Omental fat pad (tissue), 3 donors: ENCODE measurements at regions not wholly inside any gene's neighbourhood (a gene's known extent, or its start where the extent isn't known, plus 50 kb on each side); places are given as distances from the start of the nearest gene placed in this dataset.

Source experiments
- ATAC-seq: fragments of 150-250 bp; one replicate; pipeline ENCODE4 v1.9.1; 2016; ENCODE audit warnings: mild to moderate bottlenecking, moderate library complexity; ENCODE audit not compliant: low FRiP score
- DNase-seq: peaks from one replicate; pipeline ENCODE4 v3.0.0-alpha.2; 2019; ENCODE audit warnings: low spot score
- TF ChIP-seq, protein P1 (sequence below), 3 donors: fragments of 450-650 bp; IDR thresholded peaks; one replicate each; pipeline ENCODE4 v1.5.1; 2016 to 2017; ENCODE audit warnings: antibody characterized with exemption in 3 of 3, mild to moderate bottlenecking in 3 of 3, moderate library complexity in 2 of 3

DNA sequence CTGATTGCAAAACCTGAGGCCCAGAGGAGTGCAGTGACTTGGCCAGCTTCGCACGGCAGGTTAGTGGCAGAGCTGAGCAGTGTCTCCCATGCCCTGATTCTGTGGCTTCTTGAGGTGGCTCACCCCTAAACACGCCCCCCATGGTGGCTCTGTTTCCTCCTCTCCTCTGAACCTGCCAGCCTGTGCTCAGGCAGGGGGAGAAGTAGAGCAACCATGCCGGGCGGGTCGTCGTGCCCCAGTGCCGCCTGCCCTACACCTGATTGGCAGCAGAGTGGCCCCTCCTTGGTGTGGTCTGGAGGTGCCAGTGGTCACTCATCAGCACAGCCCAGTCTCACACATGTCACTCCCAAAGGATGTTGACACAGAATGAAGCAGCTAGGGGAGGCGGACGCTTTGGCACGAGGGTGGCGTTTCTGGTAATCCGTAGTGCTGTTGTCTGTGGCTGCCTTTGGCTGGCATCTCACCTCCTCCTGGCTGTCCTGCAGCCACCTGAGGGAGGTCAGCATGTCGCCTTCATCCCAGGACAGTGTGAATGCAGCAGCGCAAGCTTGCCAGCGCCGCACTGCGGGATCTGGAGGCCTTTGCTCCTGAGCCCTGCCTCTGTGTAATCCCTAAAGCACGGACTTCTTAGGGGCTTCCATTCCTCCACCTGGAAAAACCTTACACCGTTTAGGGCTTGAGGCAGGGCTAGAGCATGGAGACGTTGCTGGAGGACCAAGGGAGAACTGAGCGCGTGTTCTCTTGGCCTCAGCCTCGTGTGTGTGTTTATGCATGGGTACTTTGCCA, 294.7 kb downstream of the SEC14L1 start:
- TF ChIP-seq, protein P1, sequence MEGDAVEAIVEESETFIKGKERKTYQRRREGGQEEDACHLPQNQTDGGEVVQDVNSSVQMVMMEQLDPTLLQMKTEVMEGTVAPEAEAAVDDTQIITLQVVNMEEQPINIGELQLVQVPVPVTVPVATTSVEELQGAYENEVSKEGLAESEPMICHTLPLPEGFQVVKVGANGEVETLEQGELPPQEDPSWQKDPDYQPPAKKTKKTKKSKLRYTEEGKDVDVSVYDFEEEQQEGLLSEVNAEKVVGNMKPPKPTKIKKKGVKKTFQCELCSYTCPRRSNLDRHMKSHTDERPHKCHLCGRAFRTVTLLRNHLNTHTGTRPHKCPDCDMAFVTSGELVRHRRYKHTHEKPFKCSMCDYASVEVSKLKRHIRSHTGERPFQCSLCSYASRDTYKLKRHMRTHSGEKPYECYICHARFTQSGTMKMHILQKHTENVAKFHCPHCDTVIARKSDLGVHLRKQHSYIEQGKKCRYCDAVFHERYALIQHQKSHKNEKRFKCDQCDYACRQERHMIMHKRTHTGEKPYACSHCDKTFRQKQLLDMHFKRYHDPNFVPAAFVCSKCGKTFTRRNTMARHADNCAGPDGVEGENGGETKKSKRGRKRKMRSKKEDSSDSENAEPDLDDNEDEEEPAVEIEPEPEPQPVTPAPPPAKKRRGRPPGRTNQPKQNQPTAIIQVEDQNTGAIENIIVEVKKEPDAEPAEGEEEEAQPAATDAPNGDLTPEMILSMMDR (IDR thresholded peaks at IDR 0.05), result no peak
- ATAC-seq, result no peak
- no peak for DNase-seq

GRCh38 chr17:77436058-77436442, 295.3 kb downstream of the SEC14L1 start:
- ATAC-seq (no peak), DNase-seq (no peak)
- TF ChIP-seq, protein P1 (IDR thresholded peaks at IDR 0.05), result no peak

DNA sequence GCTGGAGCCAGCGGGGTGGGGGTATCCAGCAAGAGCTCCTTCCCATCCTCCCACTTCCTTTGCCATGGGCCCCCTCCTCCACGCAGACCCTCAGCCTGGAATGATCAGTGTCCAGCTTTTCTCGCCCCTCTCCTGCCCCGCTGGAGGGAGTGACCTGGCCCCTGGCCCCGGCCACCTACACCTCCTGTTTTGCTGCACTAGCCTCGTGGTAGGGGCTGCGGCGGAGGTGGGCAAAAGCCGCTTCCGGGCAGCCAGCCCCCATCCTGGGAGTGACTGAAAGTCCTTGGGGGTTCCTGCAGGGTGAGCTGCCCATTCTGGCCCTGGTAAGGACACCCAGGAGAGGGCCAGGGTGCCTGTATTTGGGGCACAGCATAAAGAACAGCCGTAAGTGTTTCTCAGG, 295.7 kb downstream of the SEC14L1 start:
- no peak for ATAC-seq

DNA sequence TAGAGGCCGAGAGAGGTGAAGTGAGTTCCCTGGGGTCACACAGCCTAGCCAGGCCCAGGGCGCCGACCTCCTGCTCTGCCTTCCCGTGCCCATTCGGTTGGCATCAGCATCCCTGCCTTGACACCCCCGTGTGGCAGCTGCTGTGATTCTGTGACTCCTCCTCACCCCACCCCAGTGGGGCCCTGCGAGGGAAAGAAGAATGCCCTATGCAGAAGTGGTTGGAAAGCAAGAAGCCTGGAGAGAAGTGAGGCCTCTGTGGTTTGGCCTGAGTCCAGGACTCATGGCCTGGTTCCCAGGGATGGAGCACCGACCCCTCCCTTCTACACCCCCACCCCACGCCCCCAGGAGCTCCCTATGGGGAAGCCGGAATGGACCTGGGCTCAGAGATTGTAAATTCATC, 296.2 kb downstream of the SEC14L1 start:
- no peak for DNase-seq
- TF ChIP-seq, protein P1 (IDR thresholded peaks at IDR 0.05), result no peak

More for the DNA sequence above, 295.7 kb downstream of the SEC14L1 start:
- no peak for DNase-seq
- TF ChIP-seq, protein P1 (IDR thresholded peaks at IDR 0.05), result no peak

DNA sequence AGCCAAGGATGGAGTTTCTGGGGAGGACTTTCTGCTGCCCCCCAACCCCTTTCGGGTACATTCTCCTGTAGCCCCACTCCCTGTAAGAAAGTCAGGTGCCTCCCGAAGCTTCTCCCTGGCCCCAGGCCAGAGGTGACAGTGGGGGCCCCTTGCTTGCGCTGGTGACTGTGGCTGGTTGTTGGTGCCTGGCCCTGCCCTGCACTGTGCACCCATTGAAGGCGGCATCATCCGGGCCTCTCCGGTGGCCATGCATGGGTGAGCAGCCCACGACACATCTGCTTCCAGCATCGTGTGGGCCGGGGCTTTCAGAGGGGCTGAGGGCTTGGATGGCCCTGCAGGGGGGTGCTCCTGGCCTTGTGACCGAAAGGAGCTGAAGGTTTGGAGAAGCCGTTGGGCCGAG, 297.0 kb downstream of the SEC14L1 start:
- TF ChIP-seq, protein P1 (IDR thresholded peaks at IDR 0.05), result no peak
- no peak for DNase-seq
- ATAC-seq, result no peak

More for the DNA sequence above, 296.2 kb downstream of the SEC14L1 start:
- no peak for ATAC-seq

DNA sequence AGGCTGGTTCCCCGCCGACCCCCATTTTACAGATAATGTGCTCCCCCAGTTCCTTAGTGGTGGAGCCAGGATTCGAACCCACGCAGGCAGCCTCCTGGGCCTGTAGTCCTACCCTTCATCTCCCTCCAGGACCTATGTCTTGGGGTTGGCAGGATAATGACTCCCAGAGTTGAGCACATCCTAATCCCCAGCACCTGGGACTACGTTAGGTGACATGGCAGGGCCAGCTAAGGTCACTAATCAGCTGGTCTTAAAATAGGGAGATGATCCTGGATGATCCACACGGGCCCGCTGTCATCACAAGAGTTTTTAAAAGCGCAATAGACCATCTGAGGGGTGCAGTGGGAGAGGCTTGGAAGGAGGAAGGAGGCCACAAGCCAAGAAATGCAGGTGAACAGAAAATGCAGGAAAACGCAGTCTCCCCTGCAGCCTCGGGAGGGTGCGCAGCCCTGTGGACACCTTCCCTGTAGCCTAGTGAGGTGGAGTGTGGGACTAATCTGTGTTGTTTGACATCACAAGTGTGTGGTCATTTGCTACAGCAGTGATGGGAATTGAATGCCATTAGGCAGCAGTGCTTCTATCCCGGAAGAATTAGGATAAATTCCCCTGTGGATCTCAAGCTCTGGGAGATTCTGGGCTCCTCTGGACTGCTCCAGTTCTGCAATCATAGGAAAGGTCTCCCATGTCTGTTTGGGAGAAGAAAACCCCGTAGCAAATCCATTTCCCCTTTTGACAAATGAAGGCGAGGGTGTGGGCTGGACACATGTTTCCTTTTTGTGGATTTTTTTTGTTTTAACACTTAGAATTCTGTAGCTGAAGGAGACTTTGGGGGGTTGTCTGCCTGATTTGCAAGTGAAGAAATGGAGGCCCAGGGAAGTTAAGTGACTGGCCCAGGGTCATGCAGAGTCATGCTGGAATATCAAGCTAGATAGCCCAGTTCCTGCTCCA, 297.7 kb downstream of the SEC14L1 start:
- TF ChIP-seq, protein P1 (IDR thresholded peaks at IDR 0.05), result no peak
- DNase-seq, result no peak
- no peak for ATAC-seq
